ENCODE measurements at regions not wholly inside any gene's neighbourhood (a gene's known extent, or its start where the extent isn't known, plus 50 kb on each side); places are given as distances from the start of the nearest gene placed in this dataset.

DNA sequence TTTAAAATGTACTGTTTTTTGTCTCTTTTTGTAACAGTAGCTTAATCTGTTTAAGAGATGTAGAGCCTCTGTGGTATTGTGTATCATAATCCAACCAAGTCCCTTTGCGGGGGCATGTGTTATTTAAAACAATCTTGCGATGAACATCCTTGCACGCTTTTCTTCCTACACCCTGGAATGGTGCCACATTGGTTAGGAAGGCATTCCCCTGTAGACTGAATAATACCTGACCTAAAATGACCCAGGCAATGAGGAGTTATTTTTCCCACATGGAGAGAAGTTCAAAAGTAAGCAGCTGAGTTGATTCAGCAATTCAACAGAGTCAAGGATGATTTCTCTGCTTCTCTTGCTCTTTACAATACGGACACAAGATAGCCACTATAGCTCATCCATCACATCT lies 142.0 kb upstream of the PMEPA1 start:
- Histone ChIP-seq H3K36me3 (ENCODE audit: insufficient read depth) (no peaks in the 10 kb centered on the region), H3K9me2 (ENCODE audit: insufficient read depth) (no peaks in the 10 kb centered on the region), H3K4me3 (no peak overlapping the region), H3F3A (replicated peaks; ENCODE audit: low read depth) (no peaks in the 10 kb centered on the region), H3K27ac (ENCODE audit: low read depth) (no peak overlapping the region), H3K4me1 (ENCODE audit: insufficient read depth) (no peaks in the 10 kb centered on the region), H4K20me1 (replicated peaks; ENCODE audit: insufficient read depth) (no peaks in the 10 kb centered on the region), H3K79me2 (replicated peaks; ENCODE audit: insufficient read depth) (no peaks in the 10 kb centered on the region), H3K27me3 (ENCODE audit: insufficient read depth) (no peaks in the 10 kb centered on the region), H2AFZ (no peak overlapping the region), H3K4me2 (no peak overlapping the region)
- Mint-ChIP-seq H3K9me3 (no peaks in the 10 kb centered on the region), H3K27me3 (ENCODE audit: insufficient read depth, low read depth, poor library complexity) (peaks cover 3% of the 10 kb centered on the region), H3K27ac (no peak overlapping the region), H3K4me3 (no peak overlapping the region), H3K36me3 (ENCODE audit: low read depth) (no peaks in the 10 kb centered on the region), H3K4me1 (no peaks in the 10 kb centered on the region)
- no peak for TF ChIP-seq POLR2AphosphoS5 (IDR thresholded peaks at IDR 0.05; ENCODE audit: low read depth)
- TF ChIP-seq, protein P1, sequence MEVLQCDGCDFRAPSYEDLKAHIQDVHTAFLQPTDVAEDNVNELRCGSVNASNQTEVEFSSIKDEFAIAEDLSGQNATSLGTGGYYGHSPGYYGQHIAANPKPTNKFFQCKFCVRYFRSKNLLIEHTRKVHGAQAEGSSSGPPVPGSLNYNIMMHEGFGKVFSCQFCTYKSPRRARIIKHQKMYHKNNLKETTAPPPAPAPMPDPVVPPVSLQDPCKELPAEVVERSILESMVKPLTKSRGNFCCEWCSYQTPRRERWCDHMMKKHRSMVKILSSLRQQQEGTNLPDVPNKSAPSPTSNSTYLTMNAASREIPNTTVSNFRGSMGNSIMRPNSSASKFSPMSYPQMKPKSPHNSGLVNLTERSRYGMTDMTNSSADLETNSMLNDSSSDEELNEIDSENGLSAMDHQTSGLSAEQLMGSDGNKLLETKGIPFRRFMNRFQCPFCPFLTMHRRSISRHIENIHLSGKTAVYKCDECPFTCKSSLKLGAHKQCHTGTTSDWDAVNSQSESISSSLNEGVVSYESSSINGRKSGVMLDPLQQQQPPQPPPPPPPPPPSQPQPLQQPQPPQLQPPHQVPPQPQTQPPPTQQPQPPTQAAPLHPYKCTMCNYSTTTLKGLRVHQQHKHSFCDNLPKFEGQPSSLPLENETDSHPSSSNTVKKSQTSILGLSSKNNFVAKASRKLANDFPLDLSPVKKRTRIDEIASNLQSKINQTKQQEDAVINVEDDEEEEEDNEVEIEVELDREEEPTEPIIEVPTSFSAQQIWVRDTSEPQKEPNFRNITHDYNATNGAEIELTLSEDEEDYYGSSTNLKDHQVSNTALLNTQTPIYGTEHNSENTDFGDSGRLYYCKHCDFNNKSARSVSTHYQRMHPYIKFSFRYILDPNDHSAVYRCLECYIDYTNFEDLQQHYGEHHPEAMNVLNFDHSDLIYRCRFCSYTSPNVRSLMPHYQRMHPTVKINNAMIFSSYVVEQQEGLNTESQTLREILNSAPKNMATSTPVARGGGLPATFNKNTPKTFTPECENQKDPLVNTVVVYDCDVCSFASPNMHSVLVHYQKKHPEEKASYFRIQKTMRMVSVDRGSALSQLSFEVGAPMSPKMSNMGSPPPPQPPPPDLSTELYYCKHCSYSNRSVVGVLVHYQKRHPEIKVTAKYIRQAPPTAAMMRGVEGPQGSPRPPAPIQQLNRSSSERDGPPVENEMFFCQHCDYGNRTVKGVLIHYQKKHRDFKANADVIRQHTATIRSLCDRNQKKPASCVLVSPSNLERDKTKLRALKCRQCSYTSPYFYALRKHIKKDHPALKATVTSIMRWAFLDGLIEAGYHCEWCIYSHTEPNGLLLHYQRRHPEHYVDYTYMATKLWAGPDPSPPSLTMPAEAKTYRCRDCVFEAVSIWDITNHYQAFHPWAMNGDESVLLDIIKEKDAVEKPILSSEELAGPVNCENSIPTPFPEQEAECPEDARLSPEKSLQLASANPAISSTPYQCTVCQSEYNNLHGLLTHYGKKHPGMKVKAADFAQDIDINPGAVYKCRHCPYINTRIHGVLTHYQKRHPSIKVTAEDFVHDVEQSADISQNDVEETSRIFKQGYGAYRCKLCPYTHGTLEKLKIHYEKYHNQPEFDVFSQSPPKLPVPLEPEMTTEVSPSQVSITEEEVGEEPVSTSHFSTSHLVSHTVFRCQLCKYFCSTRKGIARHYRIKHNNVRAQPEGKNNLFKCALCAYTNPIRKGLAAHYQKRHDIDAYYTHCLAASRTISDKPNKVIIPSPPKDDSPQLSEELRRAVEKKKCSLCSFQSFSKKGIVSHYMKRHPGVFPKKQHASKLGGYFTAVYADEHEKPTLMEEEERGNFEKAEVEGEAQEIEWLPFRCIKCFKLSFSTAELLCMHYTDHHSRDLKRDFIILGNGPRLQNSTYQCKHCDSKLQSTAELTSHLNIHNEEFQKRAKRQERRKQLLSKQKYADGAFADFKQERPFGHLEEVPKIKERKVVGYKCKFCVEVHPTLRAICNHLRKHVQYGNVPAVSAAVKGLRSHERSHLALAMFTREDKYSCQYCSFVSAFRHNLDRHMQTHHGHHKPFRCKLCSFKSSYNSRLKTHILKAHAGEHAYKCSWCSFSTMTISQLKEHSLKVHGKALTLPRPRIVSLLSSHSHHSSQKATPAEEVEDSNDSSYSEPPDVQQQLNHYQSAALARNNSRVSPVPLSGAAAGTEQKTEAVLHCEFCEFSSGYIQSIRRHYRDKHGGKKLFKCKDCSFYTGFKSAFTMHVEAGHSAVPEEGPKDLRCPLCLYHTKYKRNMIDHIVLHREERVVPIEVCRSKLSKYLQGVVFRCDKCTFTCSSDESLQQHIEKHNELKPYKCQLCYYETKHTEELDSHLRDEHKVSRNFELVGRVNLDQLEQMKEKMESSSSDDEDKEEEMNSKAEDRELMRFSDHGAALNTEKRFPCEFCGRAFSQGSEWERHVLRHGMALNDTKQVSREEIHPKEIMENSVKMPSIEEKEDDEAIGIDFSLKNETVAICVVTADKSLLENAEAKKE (CRISPR knock-in tag; IDR thresholded peaks at IDR 0.05): no peak
- no peak for TF ChIP-seq CREB1 (CRISPR knock-in tag; IDR thresholded peaks at IDR 0.05; ENCODE audit: low read depth)
- TF ChIP-seq, protein P2, sequence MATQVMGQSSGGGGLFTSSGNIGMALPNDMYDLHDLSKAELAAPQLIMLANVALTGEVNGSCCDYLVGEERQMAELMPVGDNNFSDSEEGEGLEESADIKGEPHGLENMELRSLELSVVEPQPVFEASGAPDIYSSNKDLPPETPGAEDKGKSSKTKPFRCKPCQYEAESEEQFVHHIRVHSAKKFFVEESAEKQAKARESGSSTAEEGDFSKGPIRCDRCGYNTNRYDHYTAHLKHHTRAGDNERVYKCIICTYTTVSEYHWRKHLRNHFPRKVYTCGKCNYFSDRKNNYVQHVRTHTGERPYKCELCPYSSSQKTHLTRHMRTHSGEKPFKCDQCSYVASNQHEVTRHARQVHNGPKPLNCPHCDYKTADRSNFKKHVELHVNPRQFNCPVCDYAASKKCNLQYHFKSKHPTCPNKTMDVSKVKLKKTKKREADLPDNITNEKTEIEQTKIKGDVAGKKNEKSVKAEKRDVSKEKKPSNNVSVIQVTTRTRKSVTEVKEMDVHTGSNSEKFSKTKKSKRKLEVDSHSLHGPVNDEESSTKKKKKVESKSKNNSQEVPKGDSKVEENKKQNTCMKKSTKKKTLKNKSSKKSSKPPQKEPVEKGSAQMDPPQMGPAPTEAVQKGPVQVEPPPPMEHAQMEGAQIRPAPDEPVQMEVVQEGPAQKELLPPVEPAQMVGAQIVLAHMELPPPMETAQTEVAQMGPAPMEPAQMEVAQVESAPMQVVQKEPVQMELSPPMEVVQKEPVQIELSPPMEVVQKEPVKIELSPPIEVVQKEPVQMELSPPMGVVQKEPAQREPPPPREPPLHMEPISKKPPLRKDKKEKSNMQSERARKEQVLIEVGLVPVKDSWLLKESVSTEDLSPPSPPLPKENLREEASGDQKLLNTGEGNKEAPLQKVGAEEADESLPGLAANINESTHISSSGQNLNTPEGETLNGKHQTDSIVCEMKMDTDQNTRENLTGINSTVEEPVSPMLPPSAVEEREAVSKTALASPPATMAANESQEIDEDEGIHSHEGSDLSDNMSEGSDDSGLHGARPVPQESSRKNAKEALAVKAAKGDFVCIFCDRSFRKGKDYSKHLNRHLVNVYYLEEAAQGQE (IDR thresholded peaks at IDR 0.05; ENCODE audit: unreplicated experiment): no peak
- TF ChIP-seq EZH2 (IDR thresholded peaks at IDR 0.05; ENCODE audit: low read depth, unreplicated experiment): no peak
- TF ChIP-seq ZNF331 (CRISPR knock-in tag; IDR thresholded peaks at IDR 0.05; ENCODE audit: low read depth): no peak
- TF ChIP-seq EZH2phosphoT487 (IDR thresholded peaks at IDR 0.05; ENCODE audit: unreplicated experiment): no peak
- TF ChIP-seq JUNB (IDR thresholded peaks at IDR 0.05; ENCODE audit: unreplicated experiment): no peak
- TF ChIP-seq STAT1 (IDR thresholded peaks at IDR 0.05; ENCODE audit: unreplicated experiment): no peak
- DNase-seq (ENCODE audit: low spot score) (no peak), ATAC-seq (no peak)
